GM10266 (cell line): ENCODE measurements at regions not wholly inside any gene's neighbourhood (a gene's known extent, or its start where the extent isn't known, plus 50 kb on each side); places are given as distances from the start of the nearest gene placed in this dataset.

Experiments used
- DNase-seq: peaks from one replicate; pipeline ENCODE4 v3.0.0; 2012; ENCODE audit errors: extremely low spot score
- TF ChIP-seq, protein P1 (sequence below): IDR thresholded peaks from 2 replicates; pipeline ENCODE4 v1.5.1; 2012; ENCODE audit warnings: mild to moderate bottlenecking, low read depth; ENCODE audit not compliant: control insufficient read depth, insufficient read depth; ENCODE audit errors: missing control alignments

DNA sequence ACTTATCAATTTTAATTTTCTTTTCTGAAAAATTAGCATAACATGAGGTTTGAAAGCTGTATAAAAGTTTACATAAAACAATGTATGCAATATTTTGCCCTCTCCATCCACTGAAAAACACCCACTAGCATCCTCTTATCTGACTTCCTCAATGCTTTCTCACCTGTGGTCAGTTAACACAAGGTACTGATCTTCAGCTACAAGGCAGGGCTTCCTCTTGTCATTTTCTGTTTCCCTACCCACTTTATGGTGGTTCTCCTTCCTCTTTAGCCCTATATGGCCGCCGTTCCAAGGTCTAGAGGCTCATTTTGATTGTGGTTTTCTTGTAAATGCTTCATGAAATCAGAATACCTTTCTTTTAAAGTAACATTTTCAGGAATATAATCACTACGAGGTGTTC is 618.6 kb upstream of the CPEB2 start:
- TF ChIP-seq, protein P1, sequence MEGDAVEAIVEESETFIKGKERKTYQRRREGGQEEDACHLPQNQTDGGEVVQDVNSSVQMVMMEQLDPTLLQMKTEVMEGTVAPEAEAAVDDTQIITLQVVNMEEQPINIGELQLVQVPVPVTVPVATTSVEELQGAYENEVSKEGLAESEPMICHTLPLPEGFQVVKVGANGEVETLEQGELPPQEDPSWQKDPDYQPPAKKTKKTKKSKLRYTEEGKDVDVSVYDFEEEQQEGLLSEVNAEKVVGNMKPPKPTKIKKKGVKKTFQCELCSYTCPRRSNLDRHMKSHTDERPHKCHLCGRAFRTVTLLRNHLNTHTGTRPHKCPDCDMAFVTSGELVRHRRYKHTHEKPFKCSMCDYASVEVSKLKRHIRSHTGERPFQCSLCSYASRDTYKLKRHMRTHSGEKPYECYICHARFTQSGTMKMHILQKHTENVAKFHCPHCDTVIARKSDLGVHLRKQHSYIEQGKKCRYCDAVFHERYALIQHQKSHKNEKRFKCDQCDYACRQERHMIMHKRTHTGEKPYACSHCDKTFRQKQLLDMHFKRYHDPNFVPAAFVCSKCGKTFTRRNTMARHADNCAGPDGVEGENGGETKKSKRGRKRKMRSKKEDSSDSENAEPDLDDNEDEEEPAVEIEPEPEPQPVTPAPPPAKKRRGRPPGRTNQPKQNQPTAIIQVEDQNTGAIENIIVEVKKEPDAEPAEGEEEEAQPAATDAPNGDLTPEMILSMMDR: no peak
- DNase-seq: no peak

DNA sequence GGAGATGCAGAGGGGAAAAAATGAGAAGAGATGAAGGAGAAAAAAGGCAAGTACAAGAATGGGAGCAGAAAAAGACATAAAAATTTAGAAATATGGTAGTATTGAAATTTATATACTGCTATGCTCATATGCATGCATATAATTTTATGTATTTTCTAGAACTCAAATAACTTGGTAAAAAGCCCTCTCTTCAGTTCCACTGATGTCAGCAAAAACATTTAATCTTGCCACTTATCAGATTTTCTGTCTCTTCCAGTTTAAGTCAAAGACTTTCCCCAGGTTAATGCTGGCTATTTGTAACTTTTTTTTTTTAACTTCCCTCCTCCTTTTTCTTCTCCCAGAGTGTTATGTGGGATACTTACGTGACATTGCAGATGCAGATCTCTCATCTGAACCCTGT is 617.5 kb upstream of the CPEB2 start:
- TF ChIP-seq, protein P1: no peak

GRCh38 chr4:14386196-14386595 is 616.1 kb upstream of the CPEB2 start:
- TF ChIP-seq, protein P1: no peak
- DNase-seq: no peak

More for the DNA sequence above, 617.5 kb upstream of the CPEB2 start:
- DNase-seq: no peak

- no peak for DNase-seq
- TF ChIP-seq, protein P1: no peak
Observed at GRCh38 chr4:14387647-14388046, 614.6 kb upstream of the CPEB2 start.

GRCh38 chr4:14392378-14392777 is 609.9 kb upstream of the CPEB2 start:
- no peak for DNase-seq

DNA sequence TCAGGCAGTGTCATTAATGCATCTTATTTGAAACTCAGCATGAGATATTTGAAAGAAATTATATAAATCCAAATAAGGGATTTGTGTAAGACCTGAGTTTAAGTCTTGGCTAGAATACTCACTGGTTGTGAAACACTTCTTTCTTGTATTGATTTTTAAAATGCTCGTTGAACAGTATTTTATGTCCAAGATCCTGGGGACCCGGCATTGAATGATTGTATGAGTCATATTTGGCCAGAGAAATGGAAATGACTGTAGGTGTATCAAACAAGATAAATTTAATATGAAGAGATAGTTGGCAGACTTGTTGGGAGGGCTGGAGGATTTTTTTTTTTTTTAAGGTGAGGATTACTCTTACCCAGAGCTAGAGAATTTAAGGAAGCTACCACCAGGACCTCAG is 606.1 kb upstream of the CPEB2 start:
- DNase-seq: no peak
- TF ChIP-seq, protein P1: no peak

More at GRCh38 chr4:14392378-14392777, 609.9 kb upstream of the CPEB2 start:
- TF ChIP-seq, protein P1: no peak

- TF ChIP-seq, protein P1: no peak
- DNase-seq: no peak
Observed at GRCh38 chr4:14399848-14400247, 602.4 kb upstream of the CPEB2 start.
